GM12875 (cell line): ENCODE measurements at regions not wholly inside any gene's neighbourhood (a gene's known extent, or its start where the extent isn't known, plus 50 kb on each side); places are given as distances from the start of the nearest gene placed in this dataset.
"Not testable (repeated sequence)": the region's sequence is repeated elsewhere in the genome, so short reads cannot be mapped to it uniquely, and the experiment has no call there.

ENCODE experiments used
- H3K4me3 ChIP-seq: one replicate; pipeline ENCODE4 v1.5.1; 2011; ENCODE audit warnings: low read depth, low read length, control low read depth
- CTCF ChIP-seq: IDR thresholded peaks from 2 replicates; pipeline ENCODE4 v1.5.1; 2011; ENCODE audit warnings: low read depth, mild to moderate bottlenecking, control low read depth, inconsistent platforms, low read length, moderate library complexity, borderline replicate concordance; ENCODE audit not compliant: insufficient read depth

- not testable (repeated sequence) for H3K4me3 ChIP-seq
Observed at GRCh38 chr15:22665059-22665702, 121.3 kb upstream of the NIPA1 start.

GRCh38 chr15:22665711-22666110, 120.7 kb upstream of the NIPA1 start:
- not testable (repeated sequence) for H3K4me3 ChIP-seq

- H3K4me3 ChIP-seq, result not testable (repeated sequence)
Observed at GRCh38 chr15:22684786-22685185, 101.7 kb upstream of the NIPA1 start.

- not testable (repeated sequence) for H3K4me3 ChIP-seq
Observed at GRCh38 chr15:22699881-22700280, 86.6 kb upstream of the NIPA1 start.

- not testable (repeated sequence) for H3K4me3 ChIP-seq
Observed at GRCh38 chr15:22710831-22711341, 75.6 kb upstream of the NIPA1 start.

GRCh38 chr15:22713933-22714332, 72.5 kb upstream of the NIPA1 start:
- not testable (repeated sequence) for H3K4me3 ChIP-seq

GRCh38 chr15:22714358-22715132, 71.9 kb upstream of the NIPA1 start:
- H3K4me3 ChIP-seq, result not testable (repeated sequence)

GRCh38 chr15:22715133-22715845, 71.2 kb upstream of the NIPA1 start:
- H3K4me3 ChIP-seq, result not testable (repeated sequence)

GRCh38 chr15:22719980-22720379, 66.5 kb upstream of the NIPA1 start:
- not testable (repeated sequence) for H3K4me3 ChIP-seq

GRCh38 chr15:22726104-22726503, 60.3 kb upstream of the NIPA1 start:
- H3K4me3 ChIP-seq, result not testable (repeated sequence)

GRCh38 chr15:22735067-22735466, 51.4 kb upstream of the NIPA1 start:
- not testable (repeated sequence) for H3K4me3 ChIP-seq

- H3K4me3 ChIP-seq, result no peak overlapping the region
- no peak for TF ChIP-seq CTCF
Observed at GRCh38 chr15:22735781-22736180, 50.7 kb upstream of the NIPA1 start.

GRCh38 chr15:22736200-22736599, 50.2 kb upstream of the NIPA1 start:
- H3K4me3 ChIP-seq, result not testable (repeated sequence)
